OCI-LY3 (cell line): ENCODE measurements at regions not wholly inside any gene's neighbourhood (a gene's known extent, or its start where the extent isn't known, plus 50 kb on each side); places are given as distances from the start of the nearest gene placed in this dataset.

ENCODE experiments used
- H2AFZ ChIP-seq: fragments of 200-600, 300-600 bp; shearing (Covaris generic); 2 replicates; pipeline ENCODE4 v1.6.0; 2014; ENCODE audit warnings: antibody characterized with exemption, low read depth, low read length
- H3K27ac ChIP-seq: fragments of 200-600, 300-600 bp; sonication (generic); 2 replicates; pipeline ENCODE4 v1.5.1; 2014; ENCODE audit warnings: mild to moderate bottlenecking, low read length, moderate library complexity, mixed read lengths
- H3K27me3 ChIP-seq: fragments of 200-600, 300-600 bp; sonication (generic); 2 replicates; pipeline ENCODE4 v1.6.1; 2014; ENCODE audit warnings: low read depth, low read length, mixed read lengths
- H3K36me3 ChIP-seq: fragments of 200-600, 300-600 bp; sonication (generic); replicated peaks from 2 replicates; pipeline ENCODE3; 2014; ENCODE audit warnings: low read depth, low read length, mixed read lengths
- H3K4me1 ChIP-seq: fragments of 300-600, 200-600 bp; sonication (generic); 2 replicates; pipeline ENCODE4 v1.6.1; 2014; ENCODE audit warnings: low read length, mixed read lengths
- H3K4me2 ChIP-seq: fragments of 200-600, 300-600 bp; sonication (generic); 2 replicates; pipeline ENCODE4 v1.6.1; 2014; ENCODE audit warnings: low read length, mixed read lengths
- H3K4me3 ChIP-seq: fragments of 300-600, 200-600 bp; sonication (generic); 2 replicates; pipeline ENCODE4 v1.5.1; 2014; ENCODE audit warnings: antibody characterized with exemption, mild to moderate bottlenecking, low read length, moderate library complexity
- H3K79me2 ChIP-seq: fragments of 300-600, 200-600 bp; shearing (Covaris generic); 2 replicates; pipeline ENCODE4 v1.6.1; 2014; ENCODE audit warnings: mild to moderate bottlenecking, low read length, mixed read lengths
- H3K9ac ChIP-seq: fragments of 300-600, 200-600 bp; shearing (Covaris generic); 2 replicates; pipeline ENCODE4 v1.6.0; 2014; ENCODE audit warnings: mild to moderate bottlenecking, low read length, moderate library complexity
- H3K9me3 ChIP-seq: fragments of 200-600, 300-600 bp; shearing (Covaris generic); 2 replicates; pipeline ENCODE4 v1.6.1; 2014; ENCODE audit warnings: low read length, mixed read lengths; ENCODE audit not compliant: insufficient read depth
- H4K20me1 ChIP-seq: fragments of 200-600, 300-600 bp; sonication (generic); 2 replicates; pipeline ENCODE4 v1.6.1; 2016; ENCODE audit warnings: low read length, mixed read lengths; ENCODE audit not compliant: insufficient read depth
- CTCF ChIP-seq: fragments of 200-600, 300-600 bp; sonication (generic); IDR thresholded peaks from 2 replicates; pipeline ENCODE4 v1.5.1; 2014; ENCODE audit warnings: antibody characterized with exemption, low read length, low read depth
- EZH2phosphoT487 ChIP-seq: fragments of 200-600 bp; shearing (Covaris generic); IDR thresholded peaks from 2 replicates; pipeline ENCODE4 v1.6.1; 2018; ENCODE audit warnings: antibody characterized with exemption, mixed run types, low read depth

GRCh38 chr6:137343241-137343640 lies 124.1 kb upstream of the IFNGR1 start:
- peak overlapping the region; percentile 80 for H3K4me3 ChIP-seq

GRCh38 chr6:137342607-137343190 lies 123.5 kb upstream of the IFNGR1 start:
- peak overlapping the region; percentile 53 for H3K9ac ChIP-seq
- peak overlapping the region; percentile 90 for H2AFZ ChIP-seq
- H3K79me2 ChIP-seq: no peaks in the 10 kb centered on the region
- TF ChIP-seq CTCF: no peak
- TF ChIP-seq EZH2phosphoT487: no peak
- no peaks in the 10 kb centered on the region for H3K27me3 ChIP-seq
- H3K27ac ChIP-seq: no peak overlapping the region
- peak overlapping the region; percentile 80 for H3K4me3 ChIP-seq
- no peaks in the 10 kb centered on the region for H4K20me1 ChIP-seq
- H3K36me3 ChIP-seq: no peaks in the 10 kb centered on the region
- peak overlapping the region; percentile 95 for H3K4me2 ChIP-seq
- H3K9me3 ChIP-seq: no peaks in the 10 kb centered on the region
- peaks cover 15% of the 10 kb centered on the region for H3K4me1 ChIP-seq

More at GRCh38 chr6:137343241-137343640, 124.1 kb upstream of the IFNGR1 start:
- Histone ChIP-seq H3K9ac (peak overlapping the region; percentile 53; the same call in 1 of the 2 replicates), H3K9me3 (no peaks in the 10 kb centered on the region), H3K79me2 (no peaks in the 10 kb centered on the region), H3K4me1 (peaks cover 15% of the 10 kb centered on the region), H3K27ac (no peak overlapping the region), H2AFZ (peak overlapping the region; percentile 90; the same call in 1 of the 2 replicates), H4K20me1 (no peaks in the 10 kb centered on the region), H3K27me3 (no peaks in the 10 kb centered on the region), H3K36me3 (no peaks in the 10 kb centered on the region), H3K4me2 (peak overlapping the region; percentile 95)
- TF ChIP-seq CTCF (no peak), EZH2phosphoT487 (no peak)

GRCh38 chr6:137341681-137342195 lies 122.6 kb upstream of the IFNGR1 start:
- no peak overlapping the region; the same call in 1 of the 2 replicates for H3K9ac ChIP-seq
- no peak overlapping the region; the same call in 1 of the 2 replicates for H2AFZ ChIP-seq
- H3K4me1 ChIP-seq: peaks cover 15% of the 10 kb centered on the region
- H3K27ac ChIP-seq: no peak overlapping the region
- no peaks in the 10 kb centered on the region for H3K9me3 ChIP-seq
- peak overlapping the region; percentile 95 for H3K4me2 ChIP-seq
- H3K4me3 ChIP-seq: peak overlapping the region; percentile 80
- no peaks in the 10 kb centered on the region for H3K27me3 ChIP-seq
- no peaks in the 10 kb centered on the region for H3K36me3 ChIP-seq
- no peaks in the 10 kb centered on the region for H3K79me2 ChIP-seq
- H4K20me1 ChIP-seq: no peaks in the 10 kb centered on the region
- TF ChIP-seq CTCF (peak; percentile 67), EZH2phosphoT487 (no peak)

- Histone ChIP-seq H4K20me1 (no peaks in the 10 kb centered on the region), H3K4me1 (peaks cover 12% of the 10 kb centered on the region), H3K36me3 (no peaks in the 10 kb centered on the region), H3K9ac (no peak overlapping the region), H3K4me2 (no peak overlapping the region), H3K27me3 (no peaks in the 10 kb centered on the region), H3K4me3 (no peak overlapping the region), H3K27ac (no peak overlapping the region), H2AFZ (no peak overlapping the region), H3K79me2 (no peaks in the 10 kb centered on the region), H3K9me3 (no peaks in the 10 kb centered on the region)
- TF ChIP-seq CTCF (no peak), EZH2phosphoT487 (no peak)
Measured at GRCh38 chr6:137339929-137340559, 120.9 kb upstream of the IFNGR1 start.
